HCT116 (cell line): ENCODE measurements at regions not wholly inside any gene's neighbourhood (a gene's known extent, or its start where the extent isn't known, plus 50 kb on each side); places are given as distances from the start of the nearest gene placed in this dataset.

Experiments
- ATAC-seq: fragments of 200-7000 bp; cut with Tn5 transposase; 2 replicates; pipeline ENCODE4 v1.9.1; 2020; ENCODE audit warnings: mild to moderate bottlenecking, moderate library complexity
- BruUV-seq: library from RNA; stranded (reverse); fragments of 400-500 nt; replicated peaks from 2 replicates; lab custom pipeline; 2021; lab: Mats Ljungman, UMichigan
- CTCF ChIA-PET: fragments of 300-600 bp; sonication (Branson Sonifier 250); formaldehyde crosslinking; loops from one replicate; lab custom pipeline; 2021; ENCODE audit warnings: antibody characterized with exemption; lab: Charles Lee
- POLR2A ChIA-PET: fragments of 300-600, 350-600 bp; sonication (Branson Sonifier 250); formaldehyde crosslinking; loops from one replicate; lab custom pipeline; 2021; ENCODE audit warnings: antibody characterized with exemption; lab: Charles Lee
- RAD21 ChIA-PET, 2 experiments: fragments of 300-600 bp; sonication (Branson Sonifier 250); formaldehyde crosslinking; loops; one replicate each; lab custom pipeline; 2023; ENCODE audit warnings: low total read pairs in 2 of 2; ENCODE audit not compliant: uncharacterized antibody in 2 of 2, unreplicated experiment in 2 of 2, low non-redundant PET in 1 of 2; lab: Charles Lee
- DNase-seq: peaks from one replicate; pipeline ENCODE4 v3.0.0-alpha.2; 2010; ENCODE audit warnings: low read depth, low spot score
- H2AFZ ChIP-seq: fragments of 200-600 bp; shearing (Covaris generic), sonication (generic); 2 replicates; pipeline ENCODE4 v1.6.1; 2017; ENCODE audit warnings: low read depth, mixed run types, mixed read lengths, antibody characterized with exemption, low read length; ENCODE audit not compliant: poor library complexity, severe bottlenecking
- H3K27ac ChIP-seq: 2 replicates; pipeline ENCODE4 v1.5.1; 2012; ENCODE audit warnings: low read depth, low read length
- H3K27me3 ChIP-seq: fragments of 200-600 bp; sonication (generic); 2 replicates; pipeline ENCODE4 v1.6.1; 2016; ENCODE audit warnings: mixed run types, low read length, mixed read lengths; ENCODE audit not compliant: insufficient read depth
- H3K36me3 ChIP-seq, 2 experiments: fragments of 200-500 bp in 1 of 2; fragments of 200-600 bp in 1 of 2; sonication (Bioruptor generic) in 1 of 2; sonication (generic) in 1 of 2; 2 replicates each; pipeline versions ENCODE4 v1.5.1 to v1.6.1; 2014 to 2016; ENCODE audit warnings: low read length in 2 of 2, inconsistent platforms in 1 of 2, mixed read lengths in 1 of 2, mixed run types in 1 of 2; ENCODE audit not compliant: insufficient read depth in 2 of 2, control insufficient read depth in 1 of 2
- H3K4me1 ChIP-seq, 2 experiments: fragments of 200-600 bp in 1 of 2; sonication (generic) in 1 of 2; 2 replicates each; pipeline versions ENCODE4 v1.5.1 to v1.6.1; 2012 to 2017; ENCODE audit warnings: low read length in 2 of 2, inconsistent platforms in 1 of 2, mild to moderate bottlenecking in 1 of 2, mixed read lengths in 1 of 2, mixed run types in 1 of 2, moderate library complexity in 1 of 2; ENCODE audit not compliant: insufficient read depth in 2 of 2, control insufficient read depth in 1 of 2
- H3K4me2 ChIP-seq: fragments of 200-600 bp; sonication (generic); 2 replicates; pipeline ENCODE4 v1.6.1; 2017; ENCODE audit warnings: mixed run types, low read length, mixed read lengths
- H3K4me3 ChIP-seq, 2 experiments: fragments of 200-600 bp in 1 of 2; sonication (generic) in 1 of 2; replicated peaks in 1 of 2; 2 replicates each; pipeline ENCODE4 v1.5.1; 2011 to 2016; ENCODE audit warnings: low read length in 2 of 2, control low read depth in 1 of 2, low read depth in 1 of 2, mild to moderate bottlenecking in 1 of 2, mixed read lengths in 1 of 2, mixed run types in 1 of 2
- H3K79me2 ChIP-seq: fragments of 200-600 bp; sonication (generic); 2 replicates; pipeline ENCODE4 v1.6.1; 2017; ENCODE audit warnings: mild to moderate bottlenecking, mixed run types, low read length, moderate library complexity, mixed read lengths; ENCODE audit not compliant: insufficient read depth
- H3K9ac ChIP-seq: fragments of 200-600 bp; sonication (generic); 2 replicates; pipeline ENCODE4 v1.6.1; 2016; ENCODE audit warnings: low read length, mixed read lengths
- H3K9me2 ChIP-seq: fragments of 200-600 bp; sonication (generic), shearing (Covaris generic); 2 replicates; pipeline ENCODE4 v1.6.1; 2017; ENCODE audit warnings: mixed run types, mild to moderate bottlenecking, moderate library complexity; ENCODE audit not compliant: insufficient read depth
- H3K9me3 ChIP-seq, 2 experiments: fragments of 200-500 bp in 1 of 2; fragments of 200-600 bp in 1 of 2; sonication (Bioruptor generic) in 1 of 2; sonication (generic) in 1 of 2; 2 replicates each; pipeline ENCODE4 v1.6.1; 2014 to 2017; ENCODE audit warnings: low read length in 2 of 2, mixed read lengths in 2 of 2, inconsistent platforms in 1 of 2, low read depth in 1 of 2, mild to moderate bottlenecking in 1 of 2, mixed run types in 1 of 2, moderate library complexity in 1 of 2; ENCODE audit not compliant: control insufficient read depth in 1 of 2, insufficient read depth in 1 of 2
- H4K20me1 ChIP-seq: fragments of 200-600 bp; sonication (generic), shearing (Covaris generic); 2 replicates; pipeline ENCODE4 v1.6.1; 2017; ENCODE audit warnings: mixed run types, mild to moderate bottlenecking, moderate library complexity; ENCODE audit not compliant: insufficient read depth
- ATF3 ChIP-seq: IDR thresholded peaks from 2 replicates; pipeline ENCODE4 v1.6.1; 2012
- CBX3 ChIP-seq: IDR thresholded peaks from 2 replicates; pipeline ENCODE4 v1.6.1; 2012; ENCODE audit warnings: low read depth
- CEBPB ChIP-seq: IDR thresholded peaks from 2 replicates; pipeline ENCODE4 v1.6.1; 2012; ENCODE audit warnings: low read depth
- CTCF ChIP-seq, 3 experiments: fragments of 200-600 bp in 1 of 3; sonication (generic) in 1 of 3; IDR thresholded peaks in 2 of 3; conservative IDR thresholded peaks in 1 of 3; 2 replicates each; pipeline ENCODE4 v1.5.1; 2012 to 2017; ENCODE audit warnings: low read depth in 2 of 3, low read length in 2 of 3, antibody characterized with exemption in 1 of 3, borderline replicate concordance in 1 of 3, control low read depth in 1 of 3, mild to moderate bottlenecking in 1 of 3, mixed read lengths in 1 of 3, mixed run types in 1 of 3, moderate library complexity in 1 of 3; ENCODE audit not compliant: insufficient read depth in 1 of 3
- EGR1 ChIP-seq: IDR thresholded peaks from 2 replicates; pipeline ENCODE4 v1.6.1; 2012; ENCODE audit warnings: low read depth
- ELF1 ChIP-seq: IDR thresholded peaks from 2 replicates; pipeline ENCODE4 v1.6.1; 2012; ENCODE audit warnings: low read depth, borderline replicate concordance
- EZH2phosphoT487 ChIP-seq: fragments of 200-600 bp; IDR thresholded peaks from 2 replicates; pipeline ENCODE4 v1.6.1; 2018; ENCODE audit warnings: antibody characterized with exemption, borderline replicate concordance
- FOSL1 ChIP-seq: IDR thresholded peaks from 2 replicates; pipeline ENCODE4 v1.6.1; 2012; ENCODE audit warnings: low read depth
- JUND ChIP-seq: IDR thresholded peaks from 2 replicates; pipeline ENCODE4 v1.6.1; 2012
- MAX ChIP-seq: IDR thresholded peaks from 2 replicates; pipeline ENCODE4 v1.6.1; 2012
- POLR2A ChIP-seq: IDR thresholded peaks from 2 replicates; pipeline ENCODE4 v1.7.0; 2011; ENCODE audit warnings: borderline replicate concordance; ENCODE audit not compliant: insufficient read depth, insufficient read length; ENCODE audit errors: extremely low read depth
- POLR2AphosphoS5 ChIP-seq: IDR thresholded peaks from 2 replicates; pipeline ENCODE4 v1.6.1; 2011; ENCODE audit warnings: mild to moderate bottlenecking, low read depth, low read length, moderate library complexity
- RAD21 ChIP-seq: IDR thresholded peaks from 2 replicates; pipeline ENCODE4 v1.6.1; 2012; ENCODE audit warnings: low read depth, mild to moderate bottlenecking
- REST ChIP-seq: IDR thresholded peaks from 2 replicates; pipeline ENCODE4 v1.6.1; 2012; ENCODE audit warnings: low read depth
- SIN3A ChIP-seq: IDR thresholded peaks from 2 replicates; pipeline ENCODE4 v1.6.1; 2012; ENCODE audit warnings: low read depth
- YY1 ChIP-seq: IDR thresholded peaks from 2 replicates; pipeline ENCODE4 v1.6.1; 2011; ENCODE audit warnings: low read length, low read depth, moderate library complexity, mild to moderate bottlenecking; ENCODE audit not compliant: insufficient replicate concordance; ENCODE audit errors: extremely low read depth
- ZBTB33 ChIP-seq: IDR thresholded peaks from 2 replicates; pipeline ENCODE4 v1.6.1; 2011; ENCODE audit warnings: mild to moderate bottlenecking, low read length, moderate library complexity; ENCODE audit not compliant: insufficient replicate concordance; ENCODE audit errors: extremely low read depth
- ZFX ChIP-seq: fragments of 450-650 bp; IDR thresholded peaks from 2 replicates; pipeline ENCODE4 v1.6.1; 2017
- ZNF274 ChIP-seq: fragments of 200-500 bp; sonication (Bioruptor generic); IDR thresholded peaks from 2 replicates; pipeline ENCODE4 v1.6.1; 2014; ENCODE audit warnings: mild to moderate bottlenecking, low read depth, low read length, inconsistent platforms
- intact Hi-C: fragments of 100-400 bp; cut with micrococcal nuclease; formaldehyde crosslinking; loops from 2 replicates; pipeline ENCODE4 v1.10.0; 2022

GRCh38 chr14:30238936-30239335 is 311.3 kb upstream of the PRKD1 start:
- BruUV-seq, result no TSS peak

More at GRCh38 chr14:30238936-30239335, 311.3 kb upstream of the PRKD1 start:
- Histone ChIP-seq H2AFZ (no peak overlapping the region), H3K27me3 (no peaks in the 10 kb centered on the region), H3K4me2 (no peak overlapping the region), H3K4me1 (no peaks in the 10 kb centered on the region), H3K36me3 (no peaks in the 10 kb centered on the region)
- ChIA-PET RAD21 (no interaction called here), POLR2A (no interaction called here), CTCF (no interaction called here)
- TF ChIP-seq ELF1, result no peak
- TF ChIP-seq POLR2AphosphoS5, result no peak
- no peak for TF ChIP-seq MAX
- TF ChIP-seq CTCF (IDR thresholded peaks at IDR 0.05 in 2 of 3, conservative IDR thresholded peaks at IDR 0.05 in 1 of 3; ENCODE audit: borderline replicate concordance in 1 of 3, insufficient read depth in 1 of 3, low read depth in 2 of 3, low read length in 2 of 3), result no peak
- no peak for TF ChIP-seq POLR2A
- no peak for TF ChIP-seq ATF3
- no peak for TF ChIP-seq FOSL1
- TF ChIP-seq CEBPB, result no peak
- no peak for TF ChIP-seq JUND
- TF ChIP-seq EGR1, result no peak
- no peak for TF ChIP-seq ZNF274
- TF ChIP-seq REST, result no peak
- no peak for TF ChIP-seq EZH2phosphoT487
- no peak for TF ChIP-seq RAD21
- no peak for TF ChIP-seq YY1
- no peak for TF ChIP-seq ZBTB33
- no peak for TF ChIP-seq SIN3A
- no peak for TF ChIP-seq CBX3
- no peak for TF ChIP-seq ZFX
- TF ChIP-seq, all 23 proteins: peak for 0
- DNase-seq (no peak), ATAC-seq (no peak)
- intact Hi-C loops, result no loop called here
- no peak overlapping the region for H3K4me3 ChIP-seq
- H3K9me2 ChIP-seq, result no peaks in the 10 kb centered on the region
- H3K9me3 ChIP-seq, result no peaks in the 10 kb centered on the region
- no peak overlapping the region for H3K9ac ChIP-seq
- H4K20me1 ChIP-seq, result no peaks in the 10 kb centered on the region
- H3K79me2 ChIP-seq, result no peaks in the 10 kb centered on the region
- no peak overlapping the region for H3K27ac ChIP-seq
